GM19351 (cell line): ENCODE measurements at regions not wholly inside any gene's neighbourhood (a gene's known extent, or its start where the extent isn't known, plus 50 kb on each side); places are given as distances from the start of the nearest gene placed in this dataset.

Source experiments
- ATAC-seq: cut with Tn5 transposase; IDR thresholded peaks from one replicate; pipeline ENCODE4 v1.9.1; 2021; ENCODE audit warnings: mild to moderate bottlenecking, moderate library complexity; ENCODE audit not compliant: unreplicated experiment

DNA sequence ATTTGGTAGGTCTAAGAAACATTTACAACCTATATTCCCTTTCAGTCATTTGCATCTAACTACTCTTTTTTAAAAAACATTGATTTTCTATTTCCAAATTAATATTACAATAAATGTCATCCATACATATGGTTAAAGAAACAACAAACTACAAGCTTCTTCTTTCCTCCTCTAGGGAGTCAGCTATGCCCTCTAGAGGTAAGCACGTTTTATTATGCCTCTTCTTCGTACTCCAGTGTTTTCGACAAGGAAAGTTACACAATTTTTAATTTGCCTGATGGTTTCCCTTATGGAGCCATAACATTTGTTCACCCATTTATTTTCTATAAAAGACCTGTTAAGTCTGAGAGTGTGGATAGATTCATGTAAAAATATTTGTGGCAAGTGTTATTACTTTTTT, 183.4 kb upstream of the CDH7 start:
- no peak for ATAC-seq

GRCh38 chr18:65548316-65548715, 202.5 kb upstream of the CDH7 start:
- ATAC-seq = no peak

- no peak for ATAC-seq
These were observed 203.8 kb upstream of the CDH7 start for GRCh38 chr18:65547046-65547445.

GRCh38 chr18:65544701-65545100, 206.1 kb upstream of the CDH7 start:
- ATAC-seq = no peak

DNA sequence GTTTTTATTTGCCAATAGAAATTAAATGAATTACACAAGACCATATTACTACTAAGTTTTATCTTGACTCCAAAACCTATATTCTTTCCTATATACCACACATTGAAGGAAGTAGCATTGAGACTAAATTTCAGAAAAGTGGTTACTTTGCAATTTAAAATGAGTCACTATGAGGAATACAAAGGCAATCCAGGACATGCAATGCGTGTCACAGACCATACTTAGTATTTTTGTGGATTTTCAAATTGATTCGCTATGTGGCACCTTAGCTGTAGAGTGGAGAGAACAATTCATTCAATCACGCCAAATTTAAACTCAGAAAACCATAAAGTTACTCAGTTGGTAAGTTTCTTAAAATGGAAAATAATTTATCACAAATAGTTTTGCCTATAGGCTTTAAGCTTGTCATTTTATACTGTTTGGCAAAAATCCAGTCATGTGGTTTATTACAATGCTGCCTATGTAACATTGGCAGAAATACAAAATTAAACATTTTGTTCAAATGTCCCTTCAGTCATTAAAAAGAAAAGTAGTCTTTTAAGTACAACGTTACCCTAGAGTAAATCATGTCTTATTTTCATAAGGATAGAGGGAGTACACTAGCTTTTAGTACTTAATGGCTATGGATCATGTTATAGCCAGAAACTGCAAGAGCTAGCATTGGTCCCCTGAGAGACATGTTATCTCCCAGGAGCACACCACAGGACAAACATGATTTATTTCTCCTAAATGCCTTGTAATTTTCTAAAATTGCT, 222.8 kb upstream of the CDH7 start:
- no peak for ATAC-seq

GRCh38 chr18:65526099-65526498, 224.7 kb upstream of the CDH7 start:
- no peak for ATAC-seq

DNA sequence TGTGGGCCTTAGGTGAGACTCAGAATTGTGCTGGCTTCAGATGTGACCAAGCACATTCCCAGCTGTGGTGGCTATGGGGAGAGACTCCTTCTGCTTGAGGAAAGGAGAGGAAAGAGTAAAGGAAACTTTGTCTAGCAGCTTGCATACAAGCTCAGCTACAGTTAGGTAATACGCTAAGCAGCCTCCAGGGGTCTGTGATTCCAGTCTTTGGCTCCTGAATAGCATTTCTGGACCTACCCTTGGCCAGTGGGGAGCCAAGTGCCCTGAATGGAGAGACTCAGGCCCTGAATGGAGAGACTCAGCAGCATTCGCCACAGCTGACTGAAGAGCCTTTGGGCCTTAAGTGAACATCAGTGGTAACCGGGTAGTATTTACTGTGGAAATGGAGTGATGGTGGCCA, 227.4 kb upstream of the CDH7 start:
- no peak for ATAC-seq

- ATAC-seq = no peak
These were observed 227.9 kb upstream of the CDH7 start for GRCh38 chr18:65522907-65523306.

DNA sequence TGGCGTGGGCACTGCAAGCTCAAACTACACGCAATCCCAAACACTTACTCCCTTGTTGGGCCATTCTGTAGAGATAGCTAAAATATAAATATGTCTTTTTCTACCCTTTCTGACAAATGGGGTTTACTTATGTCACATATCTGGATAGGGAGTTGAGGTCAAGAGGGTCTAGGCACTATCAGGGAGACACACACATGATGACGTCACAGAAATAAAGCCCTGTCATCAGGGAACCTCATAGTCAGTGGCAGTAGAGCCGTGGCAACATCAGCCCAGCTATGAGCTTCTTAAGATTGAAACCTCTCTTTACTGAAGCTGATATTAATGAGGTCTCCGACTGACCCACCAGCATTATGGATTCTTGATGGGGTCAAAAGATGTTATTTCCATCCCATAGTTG, 234.6 kb upstream of the CDH7 start:
- ATAC-seq = no peak

- ATAC-seq = no peak
These were observed 252.2 kb upstream of the CDH7 start for GRCh38 chr18:65498605-65499004.

GRCh38 chr18:65487569-65487968, 263.2 kb upstream of the CDH7 start:
- ATAC-seq = no peak

GRCh38 chr18:65477455-65477854, 273.4 kb upstream of the CDH7 start:
- no peak for ATAC-seq

DNA sequence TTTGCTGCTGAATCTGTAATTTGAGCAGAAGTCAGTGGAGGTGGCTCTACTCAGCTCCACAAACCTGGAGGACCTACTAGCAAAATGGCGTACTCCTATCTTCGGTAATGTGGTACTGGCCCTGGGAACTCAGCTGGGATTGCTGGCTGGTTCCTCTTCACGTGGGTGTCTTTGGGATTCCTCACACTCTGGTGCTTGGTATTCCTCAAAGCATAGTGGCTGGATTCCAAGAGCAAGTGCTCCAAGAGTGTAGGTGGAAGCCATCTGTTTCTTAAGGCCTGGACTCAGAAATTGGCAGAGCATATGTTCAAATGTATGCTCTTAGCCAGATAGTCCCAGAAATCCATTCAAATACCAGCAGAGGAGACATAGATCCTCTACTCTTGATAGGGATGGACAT, 281.9 kb upstream of the CDH7 start:
- no peak for ATAC-seq

GRCh38 chr18:65464361-65464760, 286.5 kb upstream of the CDH7 start:
- no peak for ATAC-seq

GRCh38 chr18:65459741-65460140, 291.1 kb upstream of the CDH7 start:
- ATAC-seq = no peak

GRCh38 chr18:65458871-65459270, 291.9 kb upstream of the CDH7 start:
- no peak for ATAC-seq

GRCh38 chr18:65439188-65439587, 311.6 kb upstream of the CDH7 start:
- ATAC-seq = no peak

- no peak for ATAC-seq
These were observed 314.4 kb upstream of the CDH7 start for GRCh38 chr18:65436430-65436829.

DNA sequence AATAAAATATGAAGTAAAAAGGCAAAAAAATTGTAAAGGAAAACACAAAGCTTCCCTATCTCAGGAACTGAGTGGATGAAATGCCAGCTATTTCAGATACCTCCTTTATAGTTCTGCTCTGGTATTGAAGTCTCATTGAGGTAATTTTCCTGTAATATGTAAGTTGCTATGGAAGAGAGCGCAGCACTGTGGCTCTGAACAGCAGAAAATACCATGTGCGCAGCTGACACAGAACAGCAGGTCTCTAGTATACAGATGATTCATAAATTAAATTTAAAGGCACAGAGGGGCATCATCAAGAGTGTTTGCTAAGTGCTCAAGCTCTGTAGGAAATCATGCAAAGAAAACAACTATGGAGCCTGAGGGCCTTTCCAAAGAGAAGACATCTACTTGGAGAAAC, 315.3 kb upstream of the CDH7 start:
- ATAC-seq = no peak

GRCh38 chr18:65429601-65430000, 321.2 kb upstream of the CDH7 start:
- no peak for ATAC-seq

DNA sequence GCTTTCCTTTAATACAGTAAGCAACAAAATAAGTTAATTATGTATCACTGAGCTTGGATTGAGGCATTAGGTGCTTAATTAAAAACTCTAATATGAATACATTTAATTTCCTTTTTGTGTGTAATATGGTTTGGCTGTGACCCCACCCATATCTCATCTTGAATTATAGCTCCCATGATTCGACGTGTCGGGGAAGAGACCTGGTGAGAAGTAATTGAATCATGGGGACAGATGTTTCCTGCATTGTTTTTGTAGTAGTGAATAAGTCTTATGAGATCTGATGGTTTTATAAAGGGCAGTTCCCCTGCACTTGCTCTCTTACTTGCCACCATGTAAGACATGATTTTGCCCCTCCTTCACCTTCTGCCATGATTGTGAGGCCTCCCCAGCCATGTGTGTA, 325.4 kb upstream of the CDH7 start:
- ATAC-seq = no peak

GRCh38 chr18:65423776-65424175, 327.0 kb upstream of the CDH7 start:
- ATAC-seq = no peak

GRCh38 chr18:65422544-65423136, 328.2 kb upstream of the CDH7 start:
- ATAC-seq = no peak
